Skeletal muscle tissue (tissue), 3 donors: ENCODE measurements at regions not wholly inside any gene's neighbourhood (a gene's known extent, or its start where the extent isn't known, plus 50 kb on each side); places are given as distances from the start of the nearest gene placed in this dataset.

Source experiments
- H3K27ac ChIP-seq: one replicate; pipeline ENCODE4 v1.7.0; 2013; ENCODE audit warnings: mild to moderate bottlenecking, low read depth, low read length, inconsistent platforms
- H3K27me3 ChIP-seq, 3 donors: one replicate each; pipeline ENCODE4 v1.7.0; 2013; ENCODE audit warnings: low read length in 3 of 3; ENCODE audit not compliant: control insufficient read depth in 3 of 3, insufficient read depth in 3 of 3
- H3K36me3 ChIP-seq, 3 donors: one replicate each; pipeline ENCODE4 v1.7.0; 2013; ENCODE audit warnings: low read length in 3 of 3; ENCODE audit not compliant: control insufficient read depth in 3 of 3, insufficient read depth in 3 of 3
- H3K4me1 ChIP-seq, 3 donors: one replicate each; pipeline ENCODE4 v1.7.0; 2013; ENCODE audit warnings: low read length in 3 of 3, mild to moderate bottlenecking in 3 of 3; ENCODE audit not compliant: control insufficient read depth in 3 of 3, insufficient read depth in 3 of 3
- H3K4me3 ChIP-seq, 3 donors: one replicate each; pipeline ENCODE4 v1.7.0; 2013; ENCODE audit warnings: low read length in 3 of 3
- H3K9ac ChIP-seq, 3 donors: one replicate each; pipeline ENCODE4 v1.7.0; 2013; ENCODE audit warnings: low read length in 3 of 3, mild to moderate bottlenecking in 3 of 3, moderate library complexity in 2 of 3, low read depth in 1 of 3
- H3K9me3 ChIP-seq, 3 donors: one replicate each; pipeline ENCODE4 v1.7.0; 2013; ENCODE audit warnings: low read length in 3 of 3; ENCODE audit not compliant: control insufficient read depth in 3 of 3
- donor health status: Osteomylitis.

DNA sequence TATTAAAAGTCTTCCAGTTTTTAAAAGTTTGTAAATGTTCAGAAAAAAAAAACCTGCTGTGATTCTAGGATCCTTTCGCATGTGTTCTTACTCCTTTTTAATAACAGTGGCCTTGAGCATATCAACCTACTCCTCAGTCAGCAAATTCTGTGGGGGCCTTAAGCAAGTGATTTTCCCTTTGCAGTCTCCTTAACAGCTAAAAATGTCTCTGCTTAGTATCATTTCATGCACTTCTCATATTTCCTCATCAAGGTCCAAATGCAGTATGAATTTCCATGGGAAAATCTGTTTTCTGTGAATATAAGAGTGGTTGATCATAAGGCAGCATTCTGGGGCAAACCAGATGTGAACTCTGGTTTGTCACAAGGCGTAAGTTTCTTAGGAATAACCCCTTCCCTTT is 2175.1 kb upstream of the PIK3C3 start:
- no peaks in the 10 kb centered on the region for H3K9me3 ChIP-seq
- no peaks in the 10 kb centered on the region for H3K27me3 ChIP-seq
- no peak overlapping the region for H3K27ac ChIP-seq
- H3K4me3 ChIP-seq = no peak overlapping the region
- H3K9ac ChIP-seq = no peak overlapping the region
- H3K4me1 ChIP-seq = no peaks in the 10 kb centered on the region
- H3K36me3 ChIP-seq = no peaks in the 10 kb centered on the region

GRCh38 chr18:39776766-39777165 is 2178.3 kb upstream of the PIK3C3 start:
- Histone ChIP-seq H3K9ac (no peak overlapping the region), H3K9me3 (no peaks in the 10 kb centered on the region), H3K36me3 (no peaks in the 10 kb centered on the region), H3K27me3 (no peaks in the 10 kb centered on the region), H3K27ac (no peak overlapping the region), H3K4me3 (no peak overlapping the region), H3K4me1 (no peaks in the 10 kb centered on the region)

DNA sequence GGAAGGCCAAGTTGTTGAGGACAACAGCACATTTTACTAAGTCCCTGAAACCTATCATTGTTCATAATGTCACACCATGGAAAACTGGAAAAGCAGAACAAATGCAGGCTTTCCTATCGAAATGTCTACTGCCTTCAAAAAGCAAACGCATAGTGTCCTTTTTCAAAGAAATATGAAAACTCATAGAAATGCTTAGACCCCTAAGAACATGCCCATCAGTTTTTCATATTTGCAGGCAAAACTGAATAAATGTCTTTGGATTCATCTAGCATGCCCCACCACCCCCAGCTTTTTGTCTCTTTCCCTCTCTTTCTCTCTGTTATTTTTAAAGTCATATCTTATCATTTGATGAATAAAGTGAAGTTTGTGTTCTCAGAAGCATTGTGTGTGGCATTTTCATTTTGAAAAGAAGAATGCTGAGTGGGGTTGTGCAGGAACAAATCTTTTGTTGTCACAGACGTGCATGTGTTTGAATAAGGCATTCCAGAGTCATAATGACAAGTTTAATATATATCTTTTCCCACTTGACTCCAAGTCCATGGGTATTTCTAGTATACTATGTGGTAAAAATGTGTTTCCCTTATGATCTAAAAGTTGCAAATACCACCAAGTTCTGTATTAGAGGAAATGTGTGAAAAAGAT is 2180.0 kb upstream of the PIK3C3 start:
- H3K9me3 ChIP-seq = no peaks in the 10 kb centered on the region
- H3K4me1 ChIP-seq = no peaks in the 10 kb centered on the region
- H3K27ac ChIP-seq = no peak overlapping the region
- no peaks in the 10 kb centered on the region for H3K27me3 ChIP-seq
- no peaks in the 10 kb centered on the region for H3K36me3 ChIP-seq
- H3K4me3 ChIP-seq = no peak overlapping the region
- H3K9ac ChIP-seq = no peak overlapping the region

- no peaks in the 10 kb centered on the region for H3K27me3 ChIP-seq
- H3K27ac ChIP-seq = no peak overlapping the region
- no peaks in the 10 kb centered on the region for H3K4me1 ChIP-seq
- H3K9me3 ChIP-seq = no peaks in the 10 kb centered on the region
- no peak overlapping the region for H3K4me3 ChIP-seq
- H3K36me3 ChIP-seq = no peaks in the 10 kb centered on the region
- H3K9ac ChIP-seq = no peak overlapping the region
These were observed 2181.4 kb upstream of the PIK3C3 start for GRCh38 chr18:39773646-39774045.

GRCh38 chr18:39772155-39772919 is 2182.7 kb upstream of the PIK3C3 start:
- no peak overlapping the region for H3K9ac ChIP-seq

GRCh38 chr18:39770399-39770798 is 2184.6 kb upstream of the PIK3C3 start:
- H3K27ac ChIP-seq = no peak overlapping the region
- no peak overlapping the region for H3K9ac ChIP-seq
- no peaks in the 10 kb centered on the region for H3K36me3 ChIP-seq
- no peaks in the 10 kb centered on the region for H3K27me3 ChIP-seq
- H3K9me3 ChIP-seq = no peaks in the 10 kb centered on the region
- no peak overlapping the region for H3K4me3 ChIP-seq
- no peaks in the 10 kb centered on the region for H3K4me1 ChIP-seq

More at GRCh38 chr18:39772155-39772919, 2182.7 kb upstream of the PIK3C3 start:
- H3K27me3 ChIP-seq = no peaks in the 10 kb centered on the region
- no peaks in the 10 kb centered on the region for H3K36me3 ChIP-seq
- H3K4me1 ChIP-seq = no peaks in the 10 kb centered on the region
- no peak overlapping the region for H3K27ac ChIP-seq
- no peak overlapping the region for H3K4me3 ChIP-seq
- H3K9me3 ChIP-seq = no peaks in the 10 kb centered on the region

DNA sequence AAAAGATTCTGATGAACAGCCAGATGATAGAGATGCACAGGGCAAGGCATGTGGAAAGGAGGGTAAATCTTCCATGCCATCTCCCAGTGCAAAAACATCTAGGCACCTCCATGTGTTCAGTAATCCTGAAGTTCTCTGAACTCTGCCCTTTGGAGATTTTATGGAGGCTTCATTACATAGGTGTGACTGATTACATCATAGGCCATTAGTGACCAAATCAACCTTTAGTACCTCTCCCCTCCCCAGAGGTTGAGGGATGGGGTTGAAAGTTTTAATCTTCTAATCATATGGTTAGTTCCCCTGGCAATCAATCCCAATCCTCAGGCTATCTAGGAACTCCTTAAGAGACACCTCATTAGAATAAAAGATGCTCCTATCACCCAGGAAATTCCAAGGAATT is 2190.2 kb upstream of the PIK3C3 start:
- Histone ChIP-seq H3K9me3 (no peaks in the 10 kb centered on the region), H3K36me3 (no peaks in the 10 kb centered on the region), H3K4me1 (no peaks in the 10 kb centered on the region), H3K27ac (no peak overlapping the region), H3K4me3 (no peak overlapping the region), H3K27me3 (no peaks in the 10 kb centered on the region), H3K9ac (no peak overlapping the region)

- Histone ChIP-seq H3K36me3 (no peaks in the 10 kb centered on the region), H3K9me3 (no peaks in the 10 kb centered on the region), H3K27me3 (no peaks in the 10 kb centered on the region), H3K9ac (no peak overlapping the region), H3K27ac (no peak overlapping the region), H3K4me3 (no peak overlapping the region), H3K4me1 (no peaks in the 10 kb centered on the region)
These were observed 2193.8 kb upstream of the PIK3C3 start for GRCh38 chr18:39761273-39761672.

DNA sequence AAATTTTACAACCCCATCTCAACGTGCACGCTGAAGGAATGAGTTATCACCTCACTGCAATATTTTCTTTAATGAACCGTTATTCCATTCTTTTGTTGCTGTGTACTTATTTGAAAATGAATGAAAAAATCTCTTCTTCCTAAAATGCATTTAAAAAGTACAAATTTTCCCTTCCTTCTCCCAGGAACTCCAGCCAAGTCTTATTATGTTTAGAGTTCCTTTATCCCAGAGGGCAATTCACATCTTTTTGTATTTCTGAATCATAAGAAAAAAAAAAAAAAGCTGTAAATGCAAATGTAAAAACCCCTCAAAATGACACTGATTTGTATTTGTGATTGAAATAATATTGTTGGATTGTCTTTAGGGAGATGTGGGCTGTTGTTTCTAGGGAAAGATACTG is 2194.3 kb upstream of the CELF4 start:
- H3K9ac ChIP-seq = no peak overlapping the region
- H3K27me3 ChIP-seq = no peaks in the 10 kb centered on the region
- H3K9me3 ChIP-seq = no peaks in the 10 kb centered on the region
- no peaks in the 10 kb centered on the region for H3K4me1 ChIP-seq
- H3K36me3 ChIP-seq = no peaks in the 10 kb centered on the region
- no peak overlapping the region for H3K27ac ChIP-seq
- H3K4me3 ChIP-seq = no peak overlapping the region

DNA sequence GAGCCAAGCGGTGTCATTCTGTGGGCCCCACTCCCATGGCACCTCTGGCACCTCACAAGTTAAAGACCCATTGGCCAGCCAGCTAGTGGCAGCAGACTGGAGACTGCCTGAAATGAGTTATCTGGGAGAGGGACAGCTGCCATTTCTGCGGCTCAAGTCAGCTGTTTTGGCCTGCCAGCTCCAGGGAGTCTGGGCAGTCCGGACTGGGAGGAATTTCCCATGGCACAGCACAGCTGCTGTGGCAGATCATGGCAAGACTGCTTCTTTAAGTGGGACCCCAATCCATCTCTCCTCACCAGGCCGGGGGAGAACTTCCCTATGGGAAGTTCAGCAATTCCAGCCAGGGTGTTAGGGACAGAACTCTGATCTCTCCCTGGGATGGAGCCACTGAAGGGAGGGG is 2187.6 kb upstream of the CELF4 start:
- no peaks in the 10 kb centered on the region for H3K36me3 ChIP-seq
- H3K4me3 ChIP-seq = no peak overlapping the region
- no peaks in the 10 kb centered on the region for H3K27me3 ChIP-seq
- no peak overlapping the region for H3K27ac ChIP-seq
- H3K4me1 ChIP-seq = no peaks in the 10 kb centered on the region
- H3K9me3 ChIP-seq = no peaks in the 10 kb centered on the region
- no peak overlapping the region for H3K9ac ChIP-seq
